HUES64 (cell line): ENCODE measurements at regions not wholly inside any gene's neighbourhood (a gene's known extent, or its start where the extent isn't known, plus 50 kb on each side); places are given as distances from the start of the nearest gene placed in this dataset.

Experiments
- H3K27ac ChIP-seq: 2 replicates; pipeline ENCODE4 v1.7.0; 2013; ENCODE audit warnings: low read depth, low read length, inconsistent platforms
- H3K27me3 ChIP-seq: 2 replicates; pipeline ENCODE4 v1.6.1; 2013; ENCODE audit warnings: mild to moderate bottlenecking, low read length; ENCODE audit not compliant: insufficient read depth
- H3K36me3 ChIP-seq: 2 replicates; pipeline ENCODE4 v1.6.1; 2013; ENCODE audit warnings: mild to moderate bottlenecking, low read length; ENCODE audit not compliant: insufficient read depth
- H3K4me1 ChIP-seq: 2 replicates; pipeline ENCODE4 v1.6.1; 2013; ENCODE audit warnings: mild to moderate bottlenecking, low read length, moderate library complexity; ENCODE audit not compliant: insufficient read depth
- H3K4me3 ChIP-seq: 2 replicates; pipeline ENCODE4 v1.5.1; 2013; ENCODE audit warnings: mild to moderate bottlenecking, low read length, moderate library complexity
- H3K9ac ChIP-seq: 2 replicates; pipeline ENCODE4 v1.6.1; 2013; ENCODE audit warnings: mild to moderate bottlenecking, low read depth, low read length
- H3K9me3 ChIP-seq: 2 replicates; pipeline ENCODE4 v1.6.1; 2013; ENCODE audit warnings: low read depth, low read length; ENCODE audit not compliant: insufficient read depth
- WGBS: fragments of 150-250, 120-280 bp; methylation state at CpG from one replicate; pipeline ENCODE4 v1.1.7; 2013; ENCODE audit warnings: missing lambda C conversion rate; 5-methylcytosine and 5-hydroxymethylcytosine counted together

DNA sequence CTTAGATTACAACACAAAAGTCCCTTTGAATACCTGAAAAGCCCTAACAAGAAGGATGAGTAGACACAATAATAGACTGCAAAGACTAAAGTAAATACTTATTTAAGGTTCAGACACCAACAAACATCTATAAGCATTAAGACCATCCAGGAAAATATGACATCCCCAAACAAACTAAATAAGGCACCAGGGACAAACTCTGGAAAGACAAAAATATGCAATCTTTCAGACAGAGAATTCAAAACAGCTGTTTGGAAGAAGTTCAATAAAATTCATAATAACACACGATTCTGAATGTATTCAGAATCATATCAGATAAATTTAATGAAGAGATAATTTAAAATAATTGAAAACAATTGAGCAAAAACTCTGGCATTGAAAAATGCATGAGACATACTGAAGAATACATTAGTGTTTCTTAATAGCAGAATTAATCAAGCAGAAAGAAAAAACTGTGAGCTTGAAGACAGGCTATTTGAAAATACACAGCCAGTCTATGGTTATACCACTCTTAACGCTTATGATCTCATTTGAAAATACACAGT lies 1388.8 kb downstream of the DSC3 start:
- Histone ChIP-seq H3K36me3 (no peaks in the 10 kb centered on the region), H3K9ac (no peak overlapping the region), H3K4me3 (no peak overlapping the region), H3K9me3 (no peaks in the 10 kb centered on the region), H3K4me1 (no peaks in the 10 kb centered on the region), H3K27ac (no peak overlapping the region), H3K27me3 (no peaks in the 10 kb centered on the region)
- 96% methylated on average over 1 of the region's 2 CpGs for WGBS

DNA sequence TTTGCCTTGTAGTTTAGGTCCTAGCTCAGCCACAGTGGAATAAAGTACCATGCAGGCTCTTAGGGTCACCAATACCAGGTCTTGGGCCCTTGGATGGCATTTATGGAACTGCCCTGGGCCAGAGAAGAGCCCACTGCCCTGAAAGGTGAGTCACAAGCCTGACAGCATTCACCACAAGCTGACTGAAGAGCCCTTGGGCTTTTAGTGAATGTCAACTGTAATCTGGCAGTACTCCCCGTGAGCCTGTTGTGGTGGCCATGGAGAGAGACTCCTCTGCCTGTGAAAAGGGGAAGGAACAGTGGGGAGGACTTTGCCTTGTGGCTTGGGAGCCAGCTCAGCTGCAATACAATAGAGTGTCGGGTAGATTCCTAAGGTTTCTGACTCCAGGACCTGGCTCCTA lies 1389.7 kb downstream of the DSC3 start:
- H3K9me3 ChIP-seq = no peaks in the 10 kb centered on the region
- H3K4me3 ChIP-seq = no peak overlapping the region
- WGBS = 89% methylated on average over 2 of the region's 2 CpGs
- no peak overlapping the region for H3K27ac ChIP-seq
- H3K9ac ChIP-seq = no peak overlapping the region
- H3K4me1 ChIP-seq = no peaks in the 10 kb centered on the region
- H3K36me3 ChIP-seq = no peaks in the 10 kb centered on the region
- H3K27me3 ChIP-seq = no peaks in the 10 kb centered on the region

DNA sequence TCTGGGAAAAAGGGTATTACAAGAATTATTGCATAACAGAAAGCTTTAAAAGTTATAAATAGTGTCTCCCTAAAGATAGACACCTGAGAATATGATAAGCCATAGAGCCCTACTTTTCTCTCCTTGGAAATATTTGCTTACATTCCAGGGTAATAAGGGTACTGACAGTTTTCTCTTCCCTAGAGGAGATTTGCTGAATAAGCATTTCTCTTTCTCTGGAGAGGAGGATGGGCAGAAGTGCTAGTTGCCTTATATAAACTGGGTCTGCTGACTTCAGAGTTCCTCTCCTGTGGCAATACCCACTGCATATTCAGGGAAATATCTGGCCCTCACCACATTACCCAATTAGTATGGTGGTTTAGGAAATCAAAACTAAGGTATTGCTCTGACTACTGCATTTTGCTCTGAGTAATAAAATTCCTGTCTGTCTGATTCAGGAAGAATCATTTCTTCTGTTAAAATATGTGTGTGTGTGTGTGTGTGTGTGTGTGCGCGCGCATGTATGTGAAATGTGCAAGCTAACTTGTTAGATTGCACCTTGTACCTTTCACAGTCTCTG lies 1391.3 kb downstream of the DSC3 start:
- H3K4me1 ChIP-seq = no peaks in the 10 kb centered on the region
- no peak overlapping the region for H3K27ac ChIP-seq
- H3K9ac ChIP-seq = no peak overlapping the region
- no peaks in the 10 kb centered on the region for H3K27me3 ChIP-seq
- no peak overlapping the region for H3K4me3 ChIP-seq
- no peaks in the 10 kb centered on the region for H3K9me3 ChIP-seq
- 73% methylated on average over 3 of the region's 3 CpGs for WGBS
- no peaks in the 10 kb centered on the region for H3K36me3 ChIP-seq

DNA sequence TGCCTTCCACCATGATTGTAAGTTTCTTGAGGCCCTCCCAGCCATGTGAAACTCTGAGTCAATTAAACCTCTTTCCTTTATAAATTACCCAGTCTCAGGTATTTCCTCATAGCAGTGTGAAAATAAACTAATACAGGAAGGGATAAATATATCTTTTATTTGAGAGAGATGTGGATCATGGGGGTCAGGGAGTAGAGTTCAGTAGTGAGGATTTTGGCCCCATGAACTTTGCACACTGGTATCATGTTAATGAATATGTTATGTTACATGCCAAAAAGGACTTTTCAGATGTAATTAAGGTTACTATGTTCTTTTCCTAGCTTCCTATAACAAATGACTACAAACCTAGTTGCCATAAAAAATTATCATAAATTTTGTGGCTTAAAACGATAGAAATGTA lies 1393.7 kb downstream of the DSC3 start:
- 100% methylated on average over 1 of the region's 1 CpG for WGBS
- no peak overlapping the region for H3K27ac ChIP-seq
- no peaks in the 10 kb centered on the region for H3K27me3 ChIP-seq
- no peaks in the 10 kb centered on the region for H3K9me3 ChIP-seq
- no peak overlapping the region for H3K9ac ChIP-seq
- H3K4me3 ChIP-seq = no peak overlapping the region
- no peaks in the 10 kb centered on the region for H3K36me3 ChIP-seq
- H3K4me1 ChIP-seq = no peaks in the 10 kb centered on the region

DNA sequence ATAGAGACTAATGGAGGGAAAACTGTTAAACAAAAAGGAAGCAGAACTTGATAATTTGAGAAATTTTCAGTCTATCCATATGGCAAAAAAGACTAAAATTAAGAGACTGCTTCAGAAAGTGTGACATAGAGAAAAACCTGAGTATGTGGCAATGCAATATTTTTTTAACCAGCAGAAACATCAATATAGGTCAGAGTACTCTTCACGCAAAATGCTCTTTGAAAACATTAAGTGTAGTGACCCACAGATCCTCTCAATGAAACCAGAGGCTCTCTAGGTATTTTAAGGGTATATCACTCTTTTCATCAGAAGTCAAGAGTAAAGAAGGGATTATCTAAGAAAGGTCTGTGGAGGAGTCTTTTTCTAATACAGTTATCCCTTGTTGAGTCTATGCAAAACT lies 1394.8 kb downstream of the DSC3 start:
- 83% methylated on average over 1 of the region's 1 CpG for WGBS
- Histone ChIP-seq H3K4me3 (no peak overlapping the region), H3K27ac (no peak overlapping the region), H3K4me1 (no peaks in the 10 kb centered on the region), H3K36me3 (no peaks in the 10 kb centered on the region), H3K9me3 (no peaks in the 10 kb centered on the region), H3K9ac (no peak overlapping the region), H3K27me3 (no peaks in the 10 kb centered on the region)

DNA sequence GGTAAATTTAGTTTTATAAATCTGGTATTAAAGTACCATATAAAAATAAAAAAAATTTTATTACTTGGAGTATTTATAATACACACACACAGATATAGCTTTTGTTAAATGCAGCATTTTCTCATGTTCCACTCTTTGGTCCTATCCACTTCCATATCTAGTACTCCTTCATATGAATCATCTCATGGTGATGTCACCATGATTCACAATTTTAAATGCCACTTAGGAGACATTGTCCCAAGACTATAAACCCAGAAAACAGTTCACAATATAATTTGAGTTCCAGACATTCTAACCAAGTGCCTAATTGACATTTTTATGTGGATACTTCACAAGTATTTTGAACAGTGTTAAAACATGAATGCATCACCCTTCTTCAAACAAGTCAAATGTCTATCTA lies 1398.3 kb downstream of the DSC3 start:
- no peak overlapping the region for H3K4me3 ChIP-seq
- H3K9me3 ChIP-seq = no peaks in the 10 kb centered on the region
- no peak overlapping the region for H3K27ac ChIP-seq
- H3K27me3 ChIP-seq = no peaks in the 10 kb centered on the region
- H3K36me3 ChIP-seq = no peaks in the 10 kb centered on the region
- no peak overlapping the region for H3K9ac ChIP-seq
- H3K4me1 ChIP-seq = no peaks in the 10 kb centered on the region

DNA sequence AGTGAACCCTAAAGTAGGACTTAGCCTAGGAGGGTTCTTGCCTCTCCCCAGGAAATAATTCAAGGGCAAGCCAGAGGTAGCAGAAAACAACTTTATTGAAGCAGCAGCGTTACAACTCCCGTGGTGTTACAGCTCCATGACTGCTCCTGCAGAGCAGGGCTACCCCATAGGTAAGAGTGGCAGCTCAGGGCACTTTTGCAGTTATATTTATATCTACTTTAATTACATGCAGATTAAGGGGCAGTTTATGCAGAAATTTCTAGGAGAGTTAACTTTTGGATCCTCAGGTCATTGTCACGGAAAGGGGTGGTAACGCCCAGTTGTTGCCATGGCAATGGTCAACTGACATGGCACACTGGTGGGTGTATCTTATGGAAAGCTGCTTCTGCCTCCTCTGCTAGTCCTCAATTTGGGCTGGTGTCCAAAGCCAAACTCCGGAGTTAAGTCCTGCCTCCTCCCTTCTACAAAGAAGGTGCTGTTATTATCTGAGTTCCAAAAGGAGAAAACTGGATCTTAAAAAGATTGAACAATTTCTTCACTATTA lies 1413.0 kb downstream of the DSC3 start:
- no peak overlapping the region for H3K27ac ChIP-seq
- WGBS = 72% methylated on average over 5 of the region's 5 CpGs
- no peaks in the 10 kb centered on the region for H3K9me3 ChIP-seq
- H3K27me3 ChIP-seq = no peaks in the 10 kb centered on the region
- no peak overlapping the region for H3K4me3 ChIP-seq
- no peak overlapping the region for H3K9ac ChIP-seq
- no peaks in the 10 kb centered on the region for H3K4me1 ChIP-seq
- H3K36me3 ChIP-seq = no peaks in the 10 kb centered on the region

DNA sequence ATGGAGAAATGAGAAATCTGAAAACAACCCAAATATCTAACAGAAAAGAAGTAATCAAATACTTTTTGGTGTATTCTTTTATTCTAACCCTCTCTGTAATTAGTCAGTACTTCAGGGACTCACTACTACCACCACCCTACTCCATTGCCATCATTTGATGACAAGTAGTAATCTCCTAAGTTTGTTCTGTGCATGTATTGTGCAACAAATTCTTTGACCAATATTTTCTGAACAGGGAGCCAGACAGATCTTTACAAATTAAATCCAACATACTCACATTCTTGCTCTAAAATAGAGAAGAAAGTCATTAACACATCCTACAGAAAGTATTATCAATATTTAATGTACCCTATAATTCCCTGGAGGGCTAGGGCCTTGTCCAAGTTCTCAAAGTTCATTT lies 1416.4 kb downstream of the DSC3 start:
- Histone ChIP-seq H3K27ac (no peak overlapping the region), H3K9me3 (no peaks in the 10 kb centered on the region), H3K27me3 (no peaks in the 10 kb centered on the region), H3K36me3 (no peaks in the 10 kb centered on the region), H3K4me1 (no peaks in the 10 kb centered on the region), H3K9ac (no peak overlapping the region), H3K4me3 (no peak overlapping the region)

DNA sequence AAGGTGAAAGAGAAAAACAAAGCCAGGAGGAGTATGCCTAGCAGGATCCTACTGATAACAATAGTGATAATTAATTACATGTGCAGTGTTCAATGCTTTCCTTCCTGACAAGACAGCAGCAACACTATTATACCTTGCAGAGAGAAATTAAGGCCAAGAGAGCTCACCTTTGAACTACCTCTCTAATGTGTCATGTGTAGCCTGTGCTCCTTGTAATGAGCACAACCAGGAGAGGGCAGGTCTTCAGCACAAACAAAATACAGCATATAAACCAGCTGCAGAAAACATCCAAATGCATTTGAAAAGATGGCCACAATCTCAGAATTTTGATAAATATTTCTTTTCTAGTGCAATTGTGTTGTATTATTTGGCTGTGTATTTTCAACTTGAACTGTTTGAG lies 1425.7 kb downstream of the DSC3 start:
- no peaks in the 10 kb centered on the region for H3K9me3 ChIP-seq
- H3K9ac ChIP-seq = no peak overlapping the region
- H3K27ac ChIP-seq = no peak overlapping the region
- no peak overlapping the region for H3K4me3 ChIP-seq
- no peaks in the 10 kb centered on the region for H3K36me3 ChIP-seq
- H3K27me3 ChIP-seq = no peaks in the 10 kb centered on the region
- H3K4me1 ChIP-seq = no peaks in the 10 kb centered on the region

DNA sequence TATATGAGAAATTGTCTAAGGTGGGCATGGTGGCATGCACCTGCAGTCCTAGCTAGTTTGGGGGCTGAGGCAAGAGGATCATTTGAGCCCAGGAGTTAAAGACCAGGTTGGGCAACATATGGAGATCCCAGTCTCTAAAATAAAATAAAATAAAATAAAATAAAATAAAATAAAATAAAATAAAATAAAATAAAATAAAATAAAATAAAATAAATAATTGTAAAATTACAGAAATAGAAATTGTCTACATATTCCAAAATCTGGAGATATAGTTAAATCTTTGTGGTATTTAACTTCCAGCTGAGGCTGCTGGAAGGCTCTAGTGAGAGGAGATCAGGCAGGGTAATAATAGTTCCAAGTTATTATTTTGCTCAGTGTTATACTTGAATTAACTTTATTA lies 1432.1 kb upstream of the CDH2 start:
- Histone ChIP-seq H3K9me3 (peaks cover 32% of the 10 kb centered on the region), H3K4me1 (no peaks in the 10 kb centered on the region), H3K4me3 (no peak overlapping the region)

DNA sequence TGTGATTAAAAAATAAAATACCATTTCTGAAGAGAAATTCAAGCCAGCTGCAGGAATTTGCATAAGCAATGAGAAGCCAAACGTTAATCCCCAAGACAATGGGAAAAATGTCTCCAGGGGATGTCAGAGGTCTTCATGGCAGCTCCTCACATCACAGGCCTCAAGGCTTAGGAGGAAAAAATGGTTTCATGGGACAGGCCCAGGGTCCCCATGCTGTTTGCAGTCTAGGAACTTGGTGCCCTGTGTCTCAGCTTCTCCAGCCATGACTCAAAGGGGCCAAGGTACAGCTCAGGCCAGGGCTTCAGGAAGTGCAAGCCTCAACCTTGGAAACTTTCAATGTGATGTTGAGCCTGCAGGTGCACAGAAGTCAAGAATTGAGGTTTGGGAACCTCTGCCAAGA lies 1428.4 kb upstream of the CDH2 start:
- H3K9me3 ChIP-seq = peaks cover 36% of the 10 kb centered on the region
- H3K36me3 ChIP-seq = no peaks in the 10 kb centered on the region
- no peaks in the 10 kb centered on the region for H3K4me1 ChIP-seq
- 72% methylated on average over 1 of the region's 1 CpG for WGBS
- H3K27ac ChIP-seq = no peak overlapping the region
- no peaks in the 10 kb centered on the region for H3K27me3 ChIP-seq
- H3K4me3 ChIP-seq = no peak overlapping the region
- no peak overlapping the region for H3K9ac ChIP-seq

More for the DNA sequence above, 1432.1 kb upstream of the CDH2 start:
- Histone ChIP-seq H3K36me3 (no peaks in the 10 kb centered on the region), H3K27me3 (no peaks in the 10 kb centered on the region), H3K27ac (no peak overlapping the region), H3K9ac (no peak overlapping the region)

DNA sequence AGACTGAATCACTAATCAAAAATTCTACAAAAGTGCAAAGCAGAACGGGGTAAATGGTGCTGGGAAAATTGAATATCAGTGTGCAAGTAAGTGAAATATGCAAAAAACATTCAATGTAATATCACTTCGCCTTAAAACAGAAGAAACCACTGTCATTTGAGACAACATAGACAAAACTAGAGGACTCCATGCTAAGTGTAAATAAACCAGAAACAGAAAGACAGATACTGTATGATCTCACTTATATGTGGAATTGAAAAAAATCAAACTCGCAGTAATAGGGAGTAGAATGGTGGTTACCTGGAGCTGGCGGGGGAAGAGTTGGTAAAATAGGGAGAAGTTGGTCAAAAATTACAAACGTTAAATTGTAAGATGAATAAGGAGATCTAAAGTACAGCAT lies 1420.0 kb upstream of the CDH2 start:
- Histone ChIP-seq H3K27ac (no peak overlapping the region), H3K27me3 (no peaks in the 10 kb centered on the region), H3K9ac (no peak overlapping the region), H3K9me3 (no peaks in the 10 kb centered on the region), H3K36me3 (no peaks in the 10 kb centered on the region), H3K4me1 (no peaks in the 10 kb centered on the region), H3K4me3 (no peak overlapping the region)
- WGBS = 95% methylated on average over 3 of the region's 5 CpGs
